HepG2 (cell line): ENCODE measurements at regions not wholly inside any gene's neighbourhood (a gene's known extent, or its start where the extent isn't known, plus 50 kb on each side); places are given as distances from the start of the nearest gene placed in this dataset.

ENCODE experiments used
- CREB1 ChIP-seq, 2 experiments: fragments of 450-650 bp in 1 of 2; IDR thresholded peaks; 2 replicates each; pipeline ENCODE4 v1.6.1; 2016 to 2017; ENCODE audit warnings: control low read depth in 1 of 2, mild to moderate bottlenecking in 1 of 2, missing compliant biosample characterization in 1 of 2, missing genetic modification characterization in 1 of 2
- ETV6 ChIP-seq: sonication (generic); formaldehyde crosslinking; conservative IDR thresholded peaks from 2 replicates; pipeline ENCODE4 v1.4.0; 2020; ENCODE audit warnings: missing genetic modification reagents
- NFRKB ChIP-seq: fragments of 450-650 bp; IDR thresholded peaks from 2 replicates; pipeline ENCODE4 v1.6.1; 2017
- PBX3 ChIP-seq: sonication (generic); formaldehyde crosslinking; IDR thresholded peaks from 2 replicates; pipeline ENCODE4 v1.8.1; 2023; ENCODE audit warnings: missing genetic modification reagents, inconsistent platforms, borderline replicate concordance
- RXRA ChIP-seq: sonication (generic); formaldehyde crosslinking; IDR thresholded peaks from 2 replicates; pipeline ENCODE4 v1.5.1; 2020; ENCODE audit warnings: missing genetic modification reagents

DNA sequence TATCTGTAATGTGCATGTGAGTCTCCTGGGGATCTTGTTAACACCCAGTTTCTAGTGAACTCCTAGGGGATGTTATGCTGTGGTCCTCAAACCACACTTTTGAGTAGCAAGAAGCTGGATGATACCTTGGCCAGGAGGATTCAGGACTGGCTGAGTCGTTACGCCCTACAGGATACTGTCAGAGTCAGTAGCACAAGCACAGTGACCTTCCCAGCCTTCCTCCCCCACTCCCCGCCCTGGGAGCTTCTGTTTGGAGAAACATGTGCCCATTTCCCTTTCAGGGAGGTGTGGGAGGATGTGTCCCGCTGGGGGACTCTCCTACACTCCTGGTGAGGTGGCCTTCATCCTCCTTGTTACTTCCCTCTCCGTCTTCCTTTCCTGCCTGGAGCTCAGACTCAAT is 76.4 kb upstream of the TRPM1 start:
- TF ChIP-seq CREB1 (IDR thresholded peaks at IDR 0.05): no peak
- TF ChIP-seq CREB1 (CRISPR knock-in tag; IDR thresholded peaks at IDR 0.05): no peak
- TF ChIP-seq RXRA (CRISPR knock-in tag): no peak
- no peak for TF ChIP-seq NFRKB
- TF ChIP-seq PBX3 (CRISPR knock-in tag): no peak
- no peak for TF ChIP-seq ETV6 (CRISPR knock-in tag)
